Activated CD8-positive, alpha-beta memory T cell treated with anti-CD3 and anti-CD28 coated beads, Interleukin-2, amount 50 U/mL, for 1 hour (primary cell): ENCODE measurements at regions not wholly inside any gene's neighbourhood (a gene's known extent, or its start where the extent isn't known, plus 50 kb on each side); places are given as distances from the start of the nearest gene placed in this dataset.

ENCODE experiments used
- DNase-seq: peaks from one replicate; pipeline ENCODE4 v3.0.0-alpha.2; 2020; ENCODE audit errors: extremely low read depth

GRCh38 chr15:81987628-81988027 is 58.2 kb downstream of the MEX3B start:
- no peak for DNase-seq

- DNase-seq: no peak
Measured at GRCh38 chr15:81983497-81983896, 62.3 kb downstream of the MEX3B start.

- no peak for DNase-seq
Measured at GRCh38 chr15:81982808-81983207, 63.0 kb downstream of the MEX3B start.

GRCh38 chr15:81981908-81982307 is 63.9 kb downstream of the MEX3B start:
- no peak for DNase-seq

GRCh38 chr15:81977464-81977863 is 68.4 kb downstream of the MEX3B start:
- DNase-seq: no peak

GRCh38 chr15:81968691-81969090 is 77.1 kb downstream of the MEX3B start:
- no peak for DNase-seq

DNA sequence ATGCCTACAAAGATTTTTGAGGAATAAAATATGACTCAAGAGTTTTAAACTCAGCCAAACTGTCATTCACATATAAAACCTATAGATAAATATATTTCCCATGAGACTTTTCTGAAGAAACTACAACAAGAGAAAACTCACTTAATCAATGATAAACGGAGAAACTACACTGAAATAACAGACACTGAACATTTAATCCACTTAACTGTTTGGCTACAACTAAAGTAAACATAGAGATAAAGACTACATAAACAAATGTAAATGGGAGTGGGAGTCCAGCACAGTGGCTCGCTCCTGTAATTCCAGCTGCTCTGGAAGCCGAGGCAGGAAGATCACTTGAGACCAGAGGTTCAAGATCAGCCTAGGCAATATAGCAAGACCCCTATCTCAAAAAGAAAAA is 79.2 kb downstream of the MEX3B start:
- no peak for DNase-seq

GRCh38 chr15:81962482-81962881 is 83.3 kb downstream of the MEX3B start:
- DNase-seq: no peak

- DNase-seq: no peak
Measured at GRCh38 chr15:81959196-81959595, 86.6 kb downstream of the MEX3B start.

DNA sequence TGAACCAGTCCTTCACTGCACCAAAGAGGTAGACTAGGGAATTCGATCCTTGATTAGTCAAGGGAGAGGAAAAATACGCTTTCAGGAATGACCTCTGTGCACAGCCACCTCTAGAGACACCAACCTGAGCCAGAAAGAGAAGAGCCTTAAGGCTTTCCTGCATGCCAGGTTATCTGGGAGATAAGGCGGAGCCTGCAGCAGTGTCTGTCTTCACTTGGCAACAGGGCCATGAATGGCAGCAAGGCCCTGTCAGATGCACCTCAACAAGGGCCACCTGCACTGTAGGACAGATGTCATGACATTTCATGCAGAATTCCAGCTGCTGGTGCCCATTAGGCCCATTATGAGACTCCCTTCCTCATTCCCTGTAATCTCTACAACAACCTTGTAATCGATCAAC is 88.1 kb downstream of the MEX3B start:
- no peak for DNase-seq

- DNase-seq: no peak
Measured at GRCh38 chr15:81955382-81956062, 90.3 kb downstream of the MEX3B start.

GRCh38 chr15:81954158-81954783 is 91.5 kb downstream of the MEX3B start:
- DNase-seq: no peak

DNA sequence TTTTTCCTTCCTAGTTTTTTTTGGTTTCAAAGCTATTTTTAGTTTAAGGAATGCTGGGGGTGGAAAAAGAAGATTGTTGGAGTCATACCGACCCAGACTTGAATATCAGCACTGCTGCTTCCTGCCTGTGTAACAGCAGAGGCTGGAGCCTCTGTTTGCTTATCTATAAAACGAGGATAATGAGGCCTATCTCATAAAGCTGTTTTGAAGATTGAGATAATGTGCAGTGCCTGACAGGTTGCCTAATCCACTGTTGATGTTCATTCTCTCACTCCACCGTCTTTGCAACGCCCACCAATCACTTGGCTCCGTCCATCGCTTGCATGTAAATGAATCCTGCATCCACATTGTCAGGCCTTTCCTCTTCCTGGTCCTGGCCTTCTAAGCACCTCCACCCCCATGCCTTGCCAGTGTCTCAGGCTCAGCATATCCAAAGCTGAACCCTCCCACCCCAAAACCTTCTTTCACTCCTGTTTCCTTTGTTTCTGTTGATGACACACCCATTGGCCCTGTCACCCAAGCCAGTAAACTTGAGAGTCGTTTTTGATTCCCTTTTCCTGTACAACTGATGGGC is 94.9 kb downstream of the MEX3B start:
- no peak for DNase-seq

- no peak for DNase-seq
Measured at GRCh38 chr15:81948751-81949150, 97.1 kb downstream of the MEX3B start.

DNA sequence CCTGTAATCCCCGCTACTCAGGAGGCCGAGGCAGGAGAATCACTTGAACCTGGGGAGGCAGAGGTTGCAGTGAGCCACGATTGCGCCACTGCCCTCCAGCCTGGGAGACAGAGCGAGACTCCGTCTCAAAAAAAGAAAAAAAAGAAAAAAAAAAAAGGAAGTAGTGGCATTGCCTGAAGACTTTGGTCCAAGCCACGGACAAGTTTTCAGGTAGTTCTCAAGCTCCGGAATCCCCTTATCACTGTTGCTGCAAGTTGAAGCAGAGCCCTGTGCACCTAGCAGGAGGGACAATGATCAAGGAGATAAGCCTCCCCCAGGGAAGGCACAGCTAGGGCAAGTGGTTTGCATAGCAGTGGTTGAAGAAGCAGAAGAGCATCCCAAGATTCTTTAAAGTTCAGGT is 97.6 kb downstream of the MEX3B start:
- no peak for DNase-seq

GRCh38 chr15:81947548-81947947 is 98.3 kb downstream of the MEX3B start:
- DNase-seq: no peak

GRCh38 chr15:81945014-81945615 is 100.7 kb downstream of the MEX3B start:
- no peak for DNase-seq

GRCh38 chr15:81942655-81943195 is 103.1 kb downstream of the MEX3B start:
- no peak for DNase-seq

GRCh38 chr15:81942157-81942556 is 103.7 kb downstream of the MEX3B start:
- DNase-seq: no peak

DNA sequence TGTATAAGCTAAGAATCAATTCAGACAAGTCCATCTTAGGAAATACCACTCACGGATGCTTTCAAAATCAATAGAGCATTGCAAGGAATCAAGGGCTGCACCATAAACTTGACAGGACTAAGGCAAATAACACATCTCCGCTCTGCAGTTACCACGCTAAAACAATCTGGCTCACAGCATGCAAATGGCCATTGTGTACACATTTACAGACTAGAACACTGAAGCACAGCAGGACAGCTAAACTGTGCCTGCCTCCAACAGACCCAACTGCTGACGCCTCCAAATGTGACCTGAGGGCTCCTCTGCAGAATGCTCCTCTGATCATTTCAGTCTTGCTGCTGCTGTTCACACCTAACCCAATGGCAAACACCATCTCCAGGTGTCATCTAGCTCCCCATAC is 104.3 kb downstream of the MEX3B start:
- DNase-seq: no peak

- DNase-seq: no peak
Measured at GRCh38 chr15:81940467-81941451, 105.1 kb downstream of the MEX3B start.
